GM21390 (cell line): ENCODE measurements at regions not wholly inside any gene's neighbourhood (a gene's known extent, or its start where the extent isn't known, plus 50 kb on each side); places are given as distances from the start of the nearest gene placed in this dataset.

ENCODE experiments used
- ATAC-seq: cut with Tn5 transposase; IDR thresholded peaks from one replicate; pipeline ENCODE4 v1.9.1; 2021; ENCODE audit not compliant: unreplicated experiment

GRCh38 chr15:48032911-48033310 lies 87.9 kb upstream of the SLC24A5 start:
- ATAC-seq: no peak

- ATAC-seq: no peak
Measured at GRCh38 chr15:48038221-48038620, 82.6 kb upstream of the SLC24A5 start.

DNA sequence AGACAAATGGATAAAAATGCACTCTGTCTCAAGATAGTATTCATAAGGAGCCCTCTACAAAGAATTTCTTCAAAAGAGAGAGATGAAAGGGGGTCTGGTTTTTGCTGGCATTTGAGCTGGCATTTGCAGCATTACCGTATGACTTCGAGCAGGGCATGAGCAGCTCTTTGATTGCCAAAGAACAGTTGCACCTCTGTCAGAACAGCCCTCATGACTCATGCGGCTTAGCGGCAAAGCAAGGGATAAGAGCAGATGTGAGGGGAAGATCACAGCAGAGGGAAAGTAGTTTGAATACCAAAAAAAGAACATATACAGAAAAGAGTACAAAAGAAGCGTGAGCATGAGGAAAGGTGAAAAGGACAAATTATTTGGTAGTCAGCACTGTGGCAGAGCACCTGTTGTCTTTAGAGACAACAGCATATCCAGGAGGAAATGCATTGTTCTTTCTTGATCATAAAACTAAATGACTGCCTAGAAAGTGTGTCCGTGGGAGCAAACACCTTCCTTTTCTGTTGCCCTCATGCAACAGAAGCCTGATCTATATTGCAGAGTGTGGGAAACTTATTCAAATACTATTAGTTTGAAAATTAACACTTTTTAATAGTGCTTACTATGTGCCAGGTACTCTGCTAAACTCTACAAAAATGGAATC lies 80.5 kb upstream of the SLC24A5 start:
- ATAC-seq: no peak

- ATAC-seq: no peak
Measured at GRCh38 chr15:48041454-48041853, 79.3 kb upstream of the SLC24A5 start.

DNA sequence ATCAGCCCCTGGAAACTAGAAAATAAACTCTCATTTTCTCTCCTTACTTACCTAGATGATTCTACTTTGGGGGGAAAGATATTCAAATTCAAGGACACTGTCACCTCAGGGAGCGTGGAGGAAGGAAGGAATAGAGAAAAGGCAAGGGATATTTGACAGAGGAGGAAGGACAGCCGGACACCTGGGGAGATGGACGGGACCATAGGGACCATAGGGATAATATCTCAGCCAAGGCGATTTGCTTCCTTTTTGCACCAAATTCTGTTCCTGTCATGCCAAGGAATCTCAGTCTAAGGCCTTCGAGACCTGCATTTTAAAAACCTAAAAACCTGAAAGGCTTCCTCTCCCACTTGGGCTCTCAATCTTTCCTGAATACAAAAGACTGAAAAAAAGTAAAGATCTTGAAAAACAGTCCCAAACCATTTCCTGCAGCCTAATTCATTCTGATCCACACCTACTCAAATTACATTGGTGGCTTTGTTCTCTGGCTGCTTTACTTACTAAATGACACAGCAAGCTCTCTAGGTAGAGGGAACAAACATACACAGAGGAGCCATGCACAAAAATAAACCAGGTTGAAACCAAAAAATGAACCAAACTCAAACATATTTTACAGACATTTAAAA lies 73.9 kb upstream of the SLC24A5 start:
- ATAC-seq: no peak

DNA sequence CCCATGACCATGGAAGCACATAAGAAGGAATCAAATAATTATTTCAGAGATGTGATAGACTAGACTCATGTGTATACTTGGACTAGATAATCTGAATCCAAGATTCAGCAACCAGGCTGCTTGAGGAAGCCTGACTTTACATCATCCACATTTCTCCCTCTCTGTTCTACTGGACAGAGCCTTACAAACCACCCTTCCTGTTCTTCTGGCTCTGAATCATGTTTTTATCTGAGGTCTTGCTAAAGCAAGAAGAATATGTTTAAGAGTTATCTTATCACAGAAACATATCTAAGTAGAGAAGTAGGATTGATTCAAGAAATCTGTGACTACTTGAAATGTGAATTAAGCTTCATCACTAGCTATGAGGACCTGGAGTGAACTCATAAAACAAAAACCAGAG lies 71.1 kb upstream of the SLC24A5 start:
- no peak for ATAC-seq

DNA sequence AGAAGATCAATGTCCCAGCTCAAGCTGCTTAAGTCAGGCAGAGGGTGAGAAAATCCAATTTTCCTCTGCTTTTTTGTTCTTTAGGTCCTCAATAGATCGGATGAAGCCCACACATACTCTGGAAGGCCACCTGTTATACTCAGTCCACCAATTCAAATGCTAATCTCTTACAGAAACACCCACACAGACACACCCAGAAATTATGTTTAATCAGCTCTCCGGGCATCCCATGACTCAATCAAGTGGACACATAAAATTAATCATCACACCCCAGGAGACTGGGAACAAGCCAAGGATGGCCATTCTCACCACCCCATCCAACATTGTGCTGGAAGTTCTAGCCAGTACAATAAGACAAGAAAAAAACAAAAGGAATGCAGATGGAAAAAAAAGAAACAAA lies 67.8 kb upstream of the SLC24A5 start:
- ATAC-seq: no peak

DNA sequence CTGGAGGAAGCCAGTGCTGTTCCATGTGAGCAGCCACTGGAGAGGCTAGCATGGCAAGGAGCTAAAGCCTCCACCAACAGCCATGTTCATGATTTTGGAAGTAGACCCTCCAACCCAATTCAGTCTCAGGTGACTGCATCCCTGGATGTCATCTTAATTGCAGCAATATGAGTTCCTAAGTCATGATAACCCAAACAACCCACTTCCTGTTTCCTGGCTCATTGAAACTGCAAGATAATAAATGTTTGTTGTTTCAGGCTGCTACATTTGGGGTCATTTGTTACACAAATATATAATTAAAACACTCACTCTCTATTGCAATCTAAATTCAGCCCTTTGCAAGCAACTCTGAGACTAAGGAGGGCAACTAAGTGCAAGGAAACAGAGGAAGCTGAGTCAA lies 62.4 kb upstream of the SLC24A5 start:
- ATAC-seq: no peak

DNA sequence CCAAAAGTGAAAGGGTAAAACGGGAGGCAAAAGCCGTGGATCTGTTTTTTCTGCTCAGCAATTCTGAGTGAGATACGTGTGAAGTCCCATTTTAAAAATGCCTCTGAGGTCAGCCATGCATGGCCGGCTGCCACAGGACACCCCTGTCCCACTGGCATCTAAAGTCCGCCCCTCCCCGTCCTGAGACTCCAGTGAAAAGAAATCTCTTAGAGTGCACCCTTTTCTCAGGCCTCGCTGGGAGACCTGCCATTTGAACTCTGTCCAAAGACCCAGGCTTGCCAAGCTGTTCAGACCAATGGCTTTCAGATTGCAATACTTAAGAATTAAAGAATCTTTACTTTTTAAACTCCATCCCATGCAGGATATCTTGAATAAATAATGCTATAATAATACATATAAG lies 61.0 kb upstream of the SLC24A5 start:
- ATAC-seq: no peak

GRCh38 chr15:48060396-48060795 lies 60.4 kb upstream of the SLC24A5 start:
- no peak for ATAC-seq

DNA sequence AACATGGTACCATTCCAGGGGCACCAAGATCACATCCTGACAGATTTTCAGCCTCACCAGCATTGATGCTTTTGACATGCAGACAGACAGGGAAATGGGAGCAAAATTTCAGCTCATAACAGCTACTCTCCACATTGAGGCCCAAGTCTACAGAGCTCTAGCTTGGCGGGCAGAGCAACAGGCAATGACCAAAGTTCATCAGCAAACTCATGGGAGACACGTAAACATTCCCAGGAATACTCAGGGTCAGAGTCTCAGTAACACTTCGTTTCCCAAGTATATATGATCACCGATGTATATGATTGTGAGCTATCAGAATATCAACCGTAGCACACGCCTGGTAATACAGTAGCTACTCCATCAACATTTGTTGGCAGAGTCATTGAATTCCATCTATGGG lies 59.2 kb upstream of the SLC24A5 start:
- ATAC-seq: no peak

GRCh38 chr15:48062148-48062872 lies 58.5 kb upstream of the SLC24A5 start:
- no peak for ATAC-seq

DNA sequence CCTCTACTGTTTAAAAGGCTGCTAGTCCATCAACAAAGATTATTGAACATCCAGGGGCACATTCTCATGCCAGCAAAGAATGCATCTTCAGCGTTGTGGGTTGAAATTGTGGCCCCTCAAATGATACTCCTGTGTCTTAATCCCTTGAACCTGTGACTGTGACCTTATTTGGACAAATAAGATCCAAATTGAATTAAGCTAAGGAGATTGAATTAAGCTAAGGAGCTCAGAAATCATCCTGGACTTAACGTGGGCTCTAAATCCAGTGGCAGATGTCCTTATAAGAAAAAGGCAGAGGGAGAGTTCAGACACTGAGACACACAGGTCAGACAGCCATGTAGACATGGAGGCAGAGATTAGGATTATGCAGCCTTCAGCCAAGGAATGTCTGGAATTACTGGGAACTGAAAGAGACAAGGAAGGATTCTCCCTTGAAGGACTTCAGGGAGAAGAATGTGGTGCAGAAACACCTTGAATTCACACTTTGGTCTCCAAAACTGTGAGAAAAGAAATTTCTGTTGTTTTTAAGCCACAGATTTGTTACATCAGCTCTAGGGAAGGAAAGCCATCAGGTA lies 57.3 kb upstream of the SLC24A5 start:
- ATAC-seq: no peak

DNA sequence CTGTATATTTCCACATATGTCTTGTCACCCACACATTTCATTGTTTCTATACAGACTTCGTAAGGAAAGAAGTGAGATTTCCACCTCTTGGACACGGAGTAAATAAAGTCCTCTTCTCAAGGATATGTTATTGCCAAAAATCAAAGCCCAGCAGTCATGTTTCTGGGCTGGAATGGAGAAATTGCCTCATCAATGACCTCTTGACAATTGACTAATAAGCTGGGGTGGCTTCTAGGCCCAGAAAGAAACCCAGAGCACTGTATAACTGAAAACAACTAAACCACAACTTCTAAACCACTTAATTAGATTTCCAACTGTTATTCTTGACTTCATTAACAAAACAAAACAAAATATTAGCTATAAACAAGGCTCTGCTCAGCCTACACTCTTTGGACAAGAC lies 56.4 kb upstream of the SLC24A5 start:
- no peak for ATAC-seq

DNA sequence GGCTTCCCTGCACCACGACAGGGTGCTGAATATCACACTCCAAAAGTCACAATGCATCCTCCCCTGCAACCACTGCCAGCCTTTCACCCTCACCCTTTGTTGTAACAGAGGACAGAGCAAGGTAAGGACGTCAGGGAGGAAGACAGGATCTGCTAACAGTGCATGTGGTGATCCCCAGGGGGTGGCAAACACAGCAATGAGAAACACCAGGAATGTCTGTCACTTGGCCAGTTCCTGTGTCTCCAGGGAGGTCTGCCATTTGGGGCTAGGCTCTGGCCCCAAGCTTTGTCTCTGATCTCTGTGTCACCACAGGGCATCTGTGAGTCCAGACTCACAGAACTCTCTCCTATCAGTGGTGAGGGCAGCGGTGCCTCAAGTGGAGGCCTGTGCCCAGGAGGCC lies 54.3 kb upstream of the SLC24A5 start:
- ATAC-seq: no peak
